ENCODE measurements at regions not wholly inside any gene's neighbourhood (a gene's known extent, or its start where the extent isn't known, plus 50 kb on each side); places are given as distances from the start of the nearest gene placed in this dataset.

DNA sequence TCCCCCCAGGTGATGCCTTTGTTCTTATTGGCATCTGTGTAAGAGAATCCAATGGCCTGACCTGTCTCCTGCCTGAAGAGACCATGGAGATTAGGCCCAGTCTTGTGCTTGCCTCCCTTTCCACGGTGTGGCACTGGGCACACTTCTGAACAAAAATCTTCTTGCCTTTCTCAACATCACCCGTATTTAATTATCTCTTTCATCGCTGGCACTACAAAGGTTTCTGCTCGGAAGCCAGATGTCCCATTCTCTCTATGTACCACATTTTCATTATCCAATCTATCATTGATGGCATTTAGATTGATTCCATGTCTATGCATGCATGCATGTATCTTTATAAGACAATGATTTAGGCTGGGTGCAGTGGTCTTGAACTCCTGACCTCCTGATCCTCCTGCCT is 74.3 kb downstream of the SLC25A15 start:
- no peak for ATAC-seq

DNA sequence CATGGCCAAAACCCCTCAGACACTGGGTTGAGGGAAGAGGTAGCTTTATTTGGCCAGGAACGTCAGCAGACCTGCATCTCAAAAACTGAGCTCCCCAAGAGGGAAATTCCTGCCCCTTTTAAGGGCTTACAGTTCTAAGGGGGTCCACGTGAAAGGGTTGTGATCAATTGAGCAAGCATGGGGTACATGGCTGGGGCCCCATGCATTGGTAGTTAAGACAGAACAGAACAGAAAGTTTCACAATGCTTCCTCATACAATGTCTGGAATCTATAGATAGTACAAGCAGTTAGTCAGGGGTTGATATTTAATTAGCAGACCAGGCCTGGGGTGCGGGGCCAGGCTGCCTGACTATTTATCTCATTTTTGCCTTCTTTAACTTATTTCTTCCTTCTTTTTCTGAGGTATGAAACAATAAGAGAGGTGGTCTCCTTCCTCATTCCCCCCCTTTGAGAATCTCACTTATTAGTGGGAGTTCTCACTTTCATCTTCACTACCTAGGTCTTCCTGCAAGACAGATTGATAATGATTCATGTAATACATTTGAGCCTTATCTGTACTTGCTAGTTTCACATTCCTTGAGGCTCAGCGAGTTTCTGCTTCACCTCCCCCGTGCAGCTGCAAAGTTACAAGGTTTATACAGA is 84.8 kb downstream of the SLC25A15 start:
- peak; percentile 14 for ATAC-seq

DNA sequence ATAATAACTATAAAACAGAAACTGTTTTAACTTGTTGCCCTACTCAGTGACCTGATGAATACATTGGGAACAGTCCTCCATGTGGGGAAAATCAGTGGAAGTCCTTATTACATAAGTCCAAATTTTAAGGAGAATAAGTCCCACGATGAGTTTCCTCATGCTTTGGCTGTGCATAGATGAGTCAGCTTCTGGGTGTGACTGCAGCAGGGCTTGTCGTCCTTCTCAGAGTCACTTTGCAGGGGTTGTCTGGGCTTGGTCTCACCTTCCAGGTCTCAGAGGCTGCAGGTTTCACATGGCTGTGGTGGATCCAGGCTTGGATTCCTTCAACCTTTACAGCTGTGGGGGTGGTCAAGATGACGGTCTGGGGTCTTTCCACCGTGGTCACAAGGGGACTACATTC is 85.6 kb downstream of the SLC25A15 start:
- peak; percentile 88 for ATAC-seq

DNA sequence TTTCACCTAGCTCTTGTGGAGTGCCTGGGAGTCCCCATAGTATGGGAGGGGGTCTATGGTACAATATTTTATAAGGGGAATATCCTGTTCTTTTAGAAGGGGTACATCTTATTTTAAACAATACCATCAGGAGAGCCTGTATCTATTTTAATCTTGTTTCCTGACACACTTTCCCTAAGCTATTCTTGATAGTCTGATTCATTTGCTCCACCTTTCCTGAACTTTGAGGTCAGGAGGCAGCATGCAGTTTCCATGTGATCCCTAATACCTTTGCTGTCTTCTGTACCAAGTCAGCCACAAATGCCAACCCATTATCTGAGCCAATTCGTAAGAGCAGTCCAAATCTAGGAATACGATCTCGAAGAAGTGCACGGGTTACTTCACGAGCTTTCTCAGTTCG is 86.2 kb downstream of the SLC25A15 start:
- ATAC-seq: peak; percentile 19

DNA sequence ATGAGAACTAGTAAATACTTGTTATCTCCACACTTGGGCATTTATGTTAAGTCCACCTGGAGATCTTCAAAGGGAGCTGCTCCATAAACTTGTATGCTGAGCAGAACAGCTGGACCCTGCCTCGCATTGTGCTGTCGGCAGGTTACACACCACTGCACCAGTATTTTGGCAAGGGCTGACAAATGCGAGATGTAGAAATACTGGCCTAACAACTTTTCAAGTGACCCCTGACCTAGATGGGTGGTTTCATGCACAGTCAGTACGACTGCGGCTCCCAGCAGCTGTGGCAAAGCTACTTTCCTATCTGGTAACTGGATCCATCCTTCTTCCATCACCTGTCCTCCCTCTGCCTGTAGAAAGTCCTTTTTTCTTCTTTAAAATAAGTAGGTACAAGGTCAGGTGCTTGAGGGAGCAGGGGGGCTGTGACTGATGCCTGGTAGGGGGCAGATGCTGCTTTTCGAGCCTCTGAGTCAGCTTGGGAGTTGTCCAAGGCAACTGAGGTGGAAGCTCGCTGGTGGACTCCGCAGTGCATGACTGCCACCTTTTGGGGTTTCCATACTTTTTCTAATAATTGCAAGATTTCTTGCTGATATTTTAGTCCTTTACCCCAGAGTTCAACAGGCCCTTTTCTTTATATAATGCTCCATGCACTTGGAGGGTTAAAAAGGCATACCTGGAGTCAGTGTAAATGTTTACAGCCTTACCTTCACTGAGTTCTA is 86.8 kb downstream of the SLC25A15 start:
- peak; percentile 69 for ATAC-seq

DNA sequence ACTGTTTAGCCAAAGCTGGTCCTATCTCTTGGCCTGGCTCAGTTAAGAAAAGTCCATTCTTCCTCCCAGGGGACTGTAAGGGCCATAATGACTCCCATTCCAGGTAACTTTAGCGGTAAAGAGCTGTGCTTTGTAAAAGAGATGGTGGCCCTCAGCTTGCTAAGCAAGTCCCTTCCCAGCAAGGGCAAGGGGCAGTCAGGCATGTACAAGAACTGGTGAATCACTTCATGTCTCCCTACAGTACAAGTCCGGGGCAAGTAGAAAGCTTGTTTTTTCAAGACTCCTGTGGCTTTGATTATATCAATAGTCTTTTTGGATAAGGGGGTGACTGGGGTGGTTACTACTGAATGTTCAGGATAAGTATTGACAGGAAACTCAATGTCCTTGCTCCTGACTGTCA is 88.9 kb downstream of the SLC25A15 start:
- ATAC-seq: no peak

DNA sequence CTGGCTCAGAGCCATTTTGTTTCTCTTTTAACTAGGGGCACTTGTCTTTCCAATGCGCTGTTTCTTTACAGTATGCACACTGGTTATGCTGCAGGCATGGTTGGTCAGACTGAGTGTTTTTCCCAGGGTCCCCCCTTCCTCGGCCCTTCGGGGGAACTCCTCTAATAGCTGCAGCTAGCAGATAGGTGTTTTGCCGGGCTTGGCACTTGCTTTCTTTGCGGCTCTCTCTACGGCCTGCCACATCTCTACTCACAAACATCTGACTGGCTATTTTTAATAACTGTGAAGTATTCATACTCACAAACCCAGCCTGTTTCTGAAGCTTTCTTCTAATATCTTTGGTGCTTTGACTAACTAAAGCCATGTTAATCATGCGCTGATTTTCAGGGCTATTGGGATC is 89.4 kb downstream of the SLC25A15 start:
- no peak for ATAC-seq
